GM06990 (cell line): ENCODE measurements at regions not wholly inside any gene's neighbourhood (a gene's known extent, or its start where the extent isn't known, plus 50 kb on each side); places are given as distances from the start of the nearest gene placed in this dataset.

ENCODE experiments used
- DNase-seq: peaks from one replicate; pipeline ENCODE4 v3.0.0-alpha.2; 2011; ENCODE audit not compliant: insufficient read length; ENCODE audit errors: extremely low read depth
- H3K27me3 ChIP-seq: replicated peaks from 2 replicates; pipeline ENCODE4 v1.6.0; 2011; ENCODE audit warnings: low read length; ENCODE audit not compliant: control insufficient read depth, insufficient read depth
- H3K36me3 ChIP-seq: 2 replicates; pipeline ENCODE4 v1.5.1; 2011; ENCODE audit warnings: low read length; ENCODE audit not compliant: control insufficient read depth, insufficient read depth
- H3K4me3 ChIP-seq: replicated peaks from 2 replicates; pipeline ENCODE4 v1.5.1; 2011; ENCODE audit warnings: low read depth, mild to moderate bottlenecking, control low read depth, low read length
- CTCF ChIP-seq: IDR thresholded peaks from 2 replicates; pipeline ENCODE4 v1.5.1; 2011; ENCODE audit warnings: low read length, control low read depth, mild to moderate bottlenecking, inconsistent platforms; ENCODE audit not compliant: insufficient read depth, poor library complexity, severe bottlenecking

GRCh38 chr4:52198294-52198693, 147.2 kb downstream of the SPATA18 start:
- no peak for DNase-seq
- no peaks in the 10 kb centered on the region for H3K36me3 ChIP-seq
- no peak overlapping the region for H3K4me3 ChIP-seq
- no peaks in the 10 kb centered on the region for H3K27me3 ChIP-seq
- TF ChIP-seq CTCF: no peak

- Histone ChIP-seq H3K36me3 (no peaks in the 10 kb centered on the region), H3K4me3 (no peak overlapping the region), H3K27me3 (no peaks in the 10 kb centered on the region)
- DNase-seq: no peak
- no peak for TF ChIP-seq CTCF
Measured at GRCh38 chr4:52199574-52200338, 148.7 kb downstream of the SPATA18 start.

DNA sequence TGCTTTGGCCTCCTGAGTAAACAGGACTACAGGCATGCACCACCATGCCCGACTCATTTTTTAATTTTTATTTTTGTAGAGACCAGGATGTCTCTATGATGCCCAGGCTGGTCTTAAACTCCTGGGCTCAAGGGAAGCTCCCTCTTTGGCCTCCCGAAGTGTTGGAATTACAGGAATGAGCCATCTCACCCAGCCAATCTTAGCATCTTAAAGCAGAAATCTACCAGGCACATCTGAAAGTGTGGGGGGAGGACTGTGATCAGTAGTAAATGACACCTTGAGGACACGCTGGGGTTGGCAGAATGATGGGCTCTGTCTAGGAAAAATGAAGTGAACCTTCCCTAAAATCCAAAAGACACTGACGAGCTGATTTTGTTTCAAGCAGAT, 149.2 kb downstream of the SPATA18 start:
- no peaks in the 10 kb centered on the region for H3K27me3 ChIP-seq
- DNase-seq: no peak
- no peak overlapping the region for H3K4me3 ChIP-seq
- H3K36me3 ChIP-seq: no peaks in the 10 kb centered on the region
- TF ChIP-seq CTCF: no peak

- DNase-seq: no peak
- TF ChIP-seq CTCF: no peak
- Histone ChIP-seq H3K4me3 (no peak overlapping the region), H3K36me3 (no peaks in the 10 kb centered on the region), H3K27me3 (no peaks in the 10 kb centered on the region)
Measured at GRCh38 chr4:52201715-52202114, 150.6 kb downstream of the SPATA18 start.

DNA sequence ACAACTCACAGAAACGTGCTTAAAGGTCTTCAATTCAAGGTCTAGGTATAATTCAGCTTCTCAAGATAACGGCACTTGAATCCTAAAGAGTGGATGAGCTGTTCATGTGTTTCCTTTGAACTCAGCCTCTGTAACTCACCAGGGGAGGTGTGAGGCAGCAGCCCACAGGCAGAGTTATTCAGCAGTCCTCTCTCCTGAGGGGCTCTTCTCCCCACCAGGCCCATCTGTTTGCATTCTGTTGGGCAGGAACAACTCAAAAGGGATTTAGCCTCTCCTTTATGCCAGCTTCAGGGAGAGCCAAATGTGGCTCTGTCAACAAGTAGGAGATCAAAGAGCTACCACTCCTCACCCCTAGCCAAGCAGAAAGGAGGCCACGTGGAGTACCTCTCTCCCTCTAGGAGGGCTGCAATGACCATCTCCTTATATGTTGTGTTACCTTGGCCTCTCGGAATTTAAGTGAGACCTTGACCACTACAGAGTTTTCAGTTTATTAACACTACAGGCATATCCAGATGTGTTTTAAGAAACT, 151.2 kb downstream of the SPATA18 start:
- no peak for TF ChIP-seq CTCF
- no peak overlapping the region for H3K4me3 ChIP-seq
- no peak for DNase-seq
- no peaks in the 10 kb centered on the region for H3K36me3 ChIP-seq
- no peaks in the 10 kb centered on the region for H3K27me3 ChIP-seq
